HG02885 (cell line): ENCODE measurements at regions not wholly inside any gene's neighbourhood (a gene's known extent, or its start where the extent isn't known, plus 50 kb on each side); places are given as distances from the start of the nearest gene placed in this dataset.

Experiments used
- ATAC-seq: cut with Tn5 transposase; IDR thresholded peaks from one replicate; pipeline ENCODE4 v1.9.1; 2021; ENCODE audit warnings: mild to moderate bottlenecking; ENCODE audit not compliant: unreplicated experiment, poor library complexity

DNA sequence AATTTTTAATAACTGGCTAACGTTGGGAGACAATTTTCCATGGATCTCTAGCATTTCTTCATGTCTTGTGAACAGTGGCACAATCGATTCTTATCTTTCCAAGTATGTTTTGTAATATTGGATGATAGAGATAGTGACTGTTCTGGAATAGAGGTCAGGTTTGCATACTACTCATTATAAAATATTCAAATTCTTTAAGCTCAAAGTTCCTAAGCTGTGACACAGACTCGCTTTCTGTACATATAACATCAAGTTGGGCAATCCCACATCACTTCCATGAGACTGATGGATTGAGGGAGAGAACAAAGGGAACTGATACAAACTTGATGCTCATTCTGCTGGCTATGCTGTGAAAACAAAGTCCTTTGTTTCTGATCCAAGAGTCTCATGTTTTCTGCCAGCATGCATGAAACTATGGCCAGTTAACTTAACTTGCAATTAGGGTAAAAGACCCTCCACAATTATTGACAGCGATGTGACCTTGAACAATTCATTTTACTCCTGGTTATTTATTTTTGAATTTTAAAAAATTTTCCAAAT lies 392.4 kb downstream of the TTLL7 start:
- ATAC-seq, result no peak

DNA sequence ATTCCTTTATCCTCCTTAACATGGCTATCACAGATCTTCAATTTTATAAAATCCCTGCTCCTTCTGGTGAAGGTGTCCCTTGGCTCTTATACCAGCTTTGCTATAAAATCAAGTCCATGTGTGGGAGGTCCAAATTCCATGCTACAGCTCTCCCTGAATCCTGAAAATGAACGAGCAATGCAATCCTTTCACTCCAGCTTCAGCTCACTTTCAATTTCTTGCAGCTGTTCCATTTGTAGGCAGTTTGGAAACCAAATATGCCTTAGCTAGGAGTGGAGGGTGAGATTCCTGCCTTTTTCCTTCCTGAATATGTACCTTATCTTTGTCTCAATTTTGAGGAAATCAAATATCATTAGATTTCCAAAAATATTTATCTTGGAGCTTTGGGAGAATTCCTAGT lies 402.6 kb downstream of the TTLL7 start:
- no peak for ATAC-seq

- no peak for ATAC-seq
Measured at GRCh38 chr1:83593073-83593472, 405.9 kb downstream of the TTLL7 start.

- ATAC-seq, result no peak
Measured at GRCh38 chr1:83588140-83588539, 410.8 kb downstream of the TTLL7 start.

DNA sequence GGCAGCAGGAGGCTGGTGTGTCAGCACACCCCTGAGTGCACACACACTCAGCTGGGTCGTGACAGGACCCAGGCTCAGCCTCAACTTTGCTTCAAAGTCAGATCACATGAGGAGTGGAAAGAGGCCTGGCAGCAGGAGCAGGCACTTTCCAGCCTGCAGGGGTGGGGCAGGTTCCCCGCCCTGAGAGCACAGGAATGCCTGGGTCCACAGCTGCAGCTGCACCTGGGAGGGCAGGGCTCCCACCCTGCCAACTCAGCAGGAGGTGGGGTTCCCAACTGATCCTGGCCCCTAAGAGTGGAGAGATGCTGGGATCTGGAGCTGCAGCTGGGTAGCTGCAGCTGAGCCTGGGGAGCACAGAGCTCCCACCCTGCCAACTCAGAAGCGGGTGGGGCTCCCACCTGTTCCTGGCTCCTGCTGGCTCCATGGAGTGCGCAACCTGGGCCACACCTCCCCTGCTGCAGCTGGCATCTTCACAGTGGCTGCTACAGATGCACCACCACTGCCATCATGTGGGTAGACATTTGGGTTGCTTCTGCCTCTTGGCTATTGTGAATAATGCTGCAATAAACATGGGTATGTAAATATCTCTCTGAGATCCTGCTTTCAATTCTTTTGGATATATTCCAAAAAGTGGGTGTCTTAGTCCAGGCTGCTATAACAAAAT lies 415.4 kb downstream of the TTLL7 start:
- peak; percentile 62 for ATAC-seq

- ATAC-seq, result no peak
Measured at GRCh38 chr1:83581747-83582146, 417.2 kb downstream of the TTLL7 start.

DNA sequence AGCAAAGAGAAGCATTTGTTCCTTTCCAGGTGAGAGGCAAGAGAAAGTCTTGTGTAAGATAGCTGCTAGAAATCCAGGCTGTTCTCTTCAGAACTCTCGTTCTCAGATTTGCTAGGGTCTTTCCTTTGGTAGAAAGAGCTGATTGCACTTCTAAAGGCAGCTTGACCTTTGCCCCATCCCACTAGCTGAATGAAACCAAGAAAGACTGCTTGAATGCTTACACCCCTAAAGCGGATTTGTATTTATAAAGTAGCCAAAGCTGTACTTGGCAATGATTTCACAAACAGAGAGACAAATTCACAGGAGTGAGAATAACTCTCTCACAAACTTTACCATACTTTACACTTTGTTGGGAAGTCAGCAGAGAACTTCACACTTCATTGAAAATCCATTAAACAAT lies 424.1 kb downstream of the TTLL7 start:
- ATAC-seq, result peak; percentile 58

DNA sequence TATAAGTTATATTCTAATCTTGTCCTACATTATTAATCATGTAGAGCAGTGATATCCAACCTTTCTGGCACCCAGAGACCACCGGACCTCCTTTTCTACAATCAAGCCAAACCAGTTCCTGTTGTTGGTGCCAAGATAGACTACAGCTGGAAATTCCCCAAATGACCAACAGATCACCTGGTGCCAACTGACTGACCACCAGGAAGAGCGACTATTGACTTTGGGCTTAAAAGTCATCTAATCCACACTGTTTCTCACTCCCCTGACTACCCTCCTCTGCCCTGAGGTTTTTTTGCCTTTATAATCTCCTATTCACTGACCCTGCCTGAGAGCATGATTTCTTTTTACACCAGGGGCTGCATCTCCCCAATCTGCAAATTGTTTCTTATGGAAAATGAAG lies 425.2 kb downstream of the TTLL7 start:
- ATAC-seq, result no peak

DNA sequence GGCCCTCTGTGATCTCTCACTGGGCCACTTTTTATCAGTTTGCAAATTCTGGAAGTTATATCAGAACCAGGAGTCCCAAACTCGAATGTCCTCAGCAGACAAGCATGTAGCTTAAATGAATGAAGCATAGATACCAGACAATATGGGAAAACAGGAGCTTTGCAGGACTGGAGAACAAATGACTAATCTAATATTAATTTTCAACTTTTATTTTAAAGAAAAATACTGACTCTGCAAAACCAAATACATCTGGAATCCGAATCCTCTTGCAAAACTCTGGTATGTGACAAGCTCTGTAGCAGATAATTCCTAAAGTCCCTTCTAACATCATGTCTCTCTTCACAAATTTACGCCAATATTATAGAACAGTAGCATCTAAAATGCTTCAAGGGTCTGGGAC lies 427.4 kb downstream of the TTLL7 start:
- ATAC-seq, result no peak

- no peak for ATAC-seq
Measured at GRCh38 chr1:83561346-83561745, 437.6 kb downstream of the TTLL7 start.

DNA sequence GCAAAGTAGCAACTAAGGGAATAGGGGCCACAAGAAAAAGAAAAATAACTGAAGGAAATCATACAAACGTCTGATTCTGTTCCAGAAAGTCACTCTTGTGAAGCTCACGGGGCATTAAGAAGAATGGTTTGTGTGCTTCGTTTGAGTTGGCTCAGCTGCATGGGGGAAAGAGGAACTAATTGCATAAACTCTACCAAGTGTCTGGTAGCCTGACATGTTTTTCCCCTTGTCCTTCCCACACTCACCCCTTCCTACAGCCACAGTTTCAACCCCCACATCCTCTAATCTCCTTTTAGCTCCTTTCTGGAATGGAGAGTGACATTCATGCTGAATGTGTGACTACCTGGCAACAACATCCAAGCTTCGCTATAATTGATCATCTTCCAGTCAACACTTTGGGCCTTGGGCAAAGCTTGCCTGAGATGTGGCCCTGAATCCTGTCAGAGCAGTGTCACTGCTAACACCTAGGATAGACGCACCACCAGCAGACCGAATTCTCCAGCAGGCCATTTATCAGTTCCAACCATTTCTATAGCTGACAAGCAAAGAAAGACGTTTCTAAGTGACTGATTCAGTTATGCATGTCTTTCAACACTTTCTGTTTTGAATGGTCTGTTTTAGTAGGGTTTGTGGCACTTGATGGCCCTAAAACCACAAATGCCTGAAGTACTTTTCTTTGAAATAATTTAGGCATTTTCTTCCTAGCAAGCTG lies 439.6 kb downstream of the TTLL7 start:
- ATAC-seq, result no peak

DNA sequence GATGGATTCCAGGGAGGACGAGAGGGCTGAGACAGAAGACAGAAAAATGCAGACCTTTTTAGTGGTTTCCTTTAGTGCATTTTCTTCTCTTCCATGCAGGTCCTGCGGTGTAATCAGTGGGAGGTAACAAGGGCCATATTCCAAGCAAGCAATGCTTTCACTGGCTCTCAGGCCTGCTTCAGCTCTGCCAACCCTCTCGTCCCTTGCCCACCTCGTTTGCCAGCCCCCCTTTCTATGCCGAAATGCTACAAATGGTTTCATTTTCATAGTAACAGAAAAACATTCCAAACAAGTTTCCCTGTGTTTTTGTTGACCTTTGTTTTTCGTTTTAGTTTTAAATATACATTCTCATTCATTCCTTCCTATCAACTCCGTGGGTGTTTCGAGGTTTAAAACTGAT lies 443.1 kb downstream of the TTLL7 start:
- ATAC-seq, result no peak

- ATAC-seq, result peak; percentile 45
Measured at GRCh38 chr1:83554174-83554573, 444.8 kb downstream of the TTLL7 start.

GRCh38 chr1:83552820-83553219 lies 446.1 kb downstream of the TTLL7 start:
- ATAC-seq, result no peak

DNA sequence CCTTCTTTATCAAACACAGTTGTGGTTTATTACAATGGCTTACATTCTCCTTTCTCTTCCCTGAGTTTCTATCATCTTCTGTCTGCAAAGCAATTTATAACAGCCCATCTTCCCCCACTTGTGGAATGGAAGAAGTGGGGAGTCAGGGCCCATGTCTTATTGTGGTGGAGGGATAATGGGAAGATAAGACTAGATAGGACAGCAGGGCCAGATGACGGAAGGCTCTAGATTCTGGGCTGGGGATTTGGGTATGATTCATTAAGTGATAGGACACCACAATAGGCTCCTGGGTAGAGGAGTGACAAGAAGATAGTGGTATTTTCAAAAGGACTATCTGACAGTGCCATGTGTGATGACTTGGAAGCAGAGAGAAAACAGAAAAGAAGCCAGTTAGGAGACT lies 450.6 kb downstream of the TTLL7 start:
- no peak for ATAC-seq

GRCh38 chr1:83547901-83548300 lies 451.0 kb downstream of the TTLL7 start:
- ATAC-seq, result no peak

DNA sequence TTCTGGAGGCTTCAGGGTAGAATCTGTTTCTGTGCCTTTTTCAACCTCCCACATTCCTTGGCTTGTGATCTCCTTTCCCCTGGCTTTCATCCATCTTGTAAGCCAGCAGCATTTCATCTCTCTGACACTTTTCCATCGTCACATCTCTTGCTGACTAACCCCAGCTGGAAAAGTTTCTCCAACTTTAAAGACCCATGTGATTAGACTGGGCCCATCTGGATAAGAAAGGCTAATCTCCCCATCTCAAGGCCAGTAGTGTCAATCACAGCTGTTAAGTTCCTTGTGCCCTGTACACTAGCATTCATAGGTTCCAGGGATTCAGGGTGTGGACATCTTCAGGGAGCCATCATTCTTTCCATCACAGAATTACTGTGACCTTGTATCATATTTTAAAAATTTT lies 452.1 kb downstream of the TTLL7 start:
- no peak for ATAC-seq

- ATAC-seq, result no peak
Measured at GRCh38 chr1:83545066-83545862, 453.7 kb downstream of the TTLL7 start.

GRCh38 chr1:83543222-83543973 lies 455.5 kb downstream of the TTLL7 start:
- no peak for ATAC-seq

GRCh38 chr1:83531521-83532309 lies 467.2 kb downstream of the TTLL7 start:
- ATAC-seq, result no peak
